ENCODE measurements at regions not wholly inside any gene's neighbourhood (a gene's known extent, or its start where the extent isn't known, plus 50 kb on each side); places are given as distances from the start of the nearest gene placed in this dataset.

GRCh38 chr5:105238561-105238960 lies 1676.0 kb upstream of the NUDT12 start:
- Histone ChIP-seq H3K36me3 (no peaks in the 10 kb centered on the region), H3K4me3 (no peak overlapping the region), H3K9me3 (no peaks in the 10 kb centered on the region), H3K4me1 (no peaks in the 10 kb centered on the region), H3K27me3 (no peaks in the 10 kb centered on the region), H3K27ac (no peak overlapping the region)
- 34% methylated on average over 3 of the region's 3 CpGs for WGBS (ENCODE audit: insufficient coverage, low coverage, low lambda C conversion rate, missing lambda C conversion rate)
- intact Hi-C loops (cut with DNase I) = no loop called here
- no peak for ATAC-seq
- no peak for TF ChIP-seq CTCF (IDR thresholded peaks at IDR 0.05)
- no peak for TF ChIP-seq POLR2A (IDR thresholded peaks at IDR 0.05)
- DNase-seq = no peak

DNA sequence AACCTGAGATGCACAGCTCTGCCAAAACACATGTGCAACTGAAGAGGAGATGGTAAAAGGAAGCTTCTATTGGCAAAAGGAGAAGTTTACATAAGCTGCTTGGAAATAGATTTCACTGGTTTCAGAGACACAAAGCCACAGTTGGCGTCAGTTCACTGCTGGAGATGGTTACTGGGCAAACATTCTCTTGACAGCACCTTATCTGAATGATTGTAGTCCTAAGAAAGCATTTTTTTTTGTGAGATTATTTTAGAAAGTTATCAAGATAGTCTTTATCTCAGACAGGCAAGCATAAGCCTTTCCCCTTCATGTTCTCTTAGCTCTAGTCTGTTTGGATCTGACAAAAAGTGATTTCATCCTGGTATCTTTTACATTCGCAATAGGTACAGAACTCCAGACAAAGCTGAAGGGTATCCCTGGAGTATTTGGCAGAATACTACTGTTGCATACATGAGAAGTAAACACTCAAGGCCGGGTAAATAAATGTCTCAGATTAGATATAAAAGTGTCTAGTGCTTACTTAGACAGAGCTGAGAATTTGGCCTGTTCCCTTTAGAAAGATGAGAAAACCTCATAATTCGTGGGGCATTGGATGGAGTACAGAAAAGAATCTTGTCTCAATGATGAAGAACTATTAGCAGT lies 1668.0 kb upstream of the NUDT12 start:
- H3K27me3 ChIP-seq = no peaks in the 10 kb centered on the region
- H3K27ac ChIP-seq = no peak overlapping the region
- TF ChIP-seq POLR2A (IDR thresholded peaks at IDR 0.05) = no peak
- no peak for TF ChIP-seq CTCF (IDR thresholded peaks at IDR 0.05)
- no peak for ATAC-seq
- no peaks in the 10 kb centered on the region for H3K4me1 ChIP-seq
- intact Hi-C loops (cut with DNase I) = no loop called here
- H3K9me3 ChIP-seq = no peaks in the 10 kb centered on the region
- no peaks in the 10 kb centered on the region for H3K36me3 ChIP-seq
- no peak for DNase-seq
- 15% methylated on average over 4 of the region's 4 CpGs for WGBS (ENCODE audit: insufficient coverage, low coverage, low lambda C conversion rate, missing lambda C conversion rate)
- H3K4me3 ChIP-seq = no peak overlapping the region

DNA sequence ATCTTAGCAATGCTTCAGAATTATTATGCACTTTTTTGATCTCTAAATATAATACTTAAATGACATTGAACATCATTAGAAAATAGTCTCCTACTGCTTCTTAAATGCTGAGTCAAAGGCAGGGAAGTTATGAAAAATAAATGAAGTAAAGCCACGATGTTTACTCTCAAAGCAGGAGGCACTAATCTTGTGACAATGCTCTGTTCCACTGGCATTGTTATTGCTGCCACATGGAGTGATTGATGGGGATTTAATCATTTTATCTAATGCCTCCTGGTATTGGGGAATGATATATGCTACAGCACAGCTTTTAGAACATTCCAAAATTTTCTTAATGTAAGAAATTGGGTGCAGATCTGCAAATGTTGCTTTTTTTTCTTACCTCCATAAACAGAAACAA lies 1655.4 kb upstream of the NUDT12 start:
- no peaks in the 10 kb centered on the region for H3K27me3 ChIP-seq
- H3K27ac ChIP-seq = no peak overlapping the region
- H3K36me3 ChIP-seq = no peaks in the 10 kb centered on the region
- 12% methylated on average over 1 of the region's 1 CpG for WGBS (ENCODE audit: insufficient coverage, low coverage, low lambda C conversion rate, missing lambda C conversion rate)
- DNase-seq = no peak
- H3K4me3 ChIP-seq = no peak overlapping the region
- H3K9me3 ChIP-seq = no peaks in the 10 kb centered on the region
- no peak for ATAC-seq
- intact Hi-C loops (cut with DNase I) = no loop called here
- TF ChIP-seq POLR2A (IDR thresholded peaks at IDR 0.05) (no peak), CTCF (IDR thresholded peaks at IDR 0.05) (no peak)
- H3K4me1 ChIP-seq = no peaks in the 10 kb centered on the region

DNA sequence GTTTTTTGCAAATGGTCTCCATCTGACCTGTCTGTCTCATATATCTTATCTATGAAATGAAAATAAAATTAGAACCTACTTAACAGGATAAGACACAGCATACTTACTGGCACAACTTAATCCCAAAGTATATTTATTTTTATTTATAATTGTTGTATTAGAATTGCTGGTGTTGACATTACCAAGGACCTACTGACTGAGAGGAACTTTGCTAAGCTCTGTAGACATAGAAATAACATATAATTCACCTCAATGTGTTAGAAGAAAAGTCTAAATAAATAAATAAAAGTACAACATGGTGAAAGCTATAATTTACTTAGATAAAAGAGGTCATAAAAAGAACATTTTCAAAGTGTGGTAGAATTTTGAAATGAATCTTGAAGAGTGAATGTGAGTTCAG lies 1650.5 kb upstream of the NUDT12 start:
- H3K27ac ChIP-seq = no peak overlapping the region
- H3K36me3 ChIP-seq = no peaks in the 10 kb centered on the region
- DNase-seq (no peak), ATAC-seq (no peak)
- intact Hi-C loops (cut with DNase I) = no loop called here
- no peaks in the 10 kb centered on the region for H3K4me1 ChIP-seq
- no peaks in the 10 kb centered on the region for H3K27me3 ChIP-seq
- no peak overlapping the region for H3K4me3 ChIP-seq
- TF ChIP-seq CTCF (IDR thresholded peaks at IDR 0.05) = no peak
- no peak for TF ChIP-seq POLR2A (IDR thresholded peaks at IDR 0.05)
- no peaks in the 10 kb centered on the region for H3K9me3 ChIP-seq

GRCh38 chr5:105207066-105207465 lies 1644.5 kb upstream of the NUDT12 start:
- Histone ChIP-seq H3K4me1 (no peaks in the 10 kb centered on the region), H3K36me3 (no peaks in the 10 kb centered on the region), H3K27ac (no peak overlapping the region), H3K9me3 (no peaks in the 10 kb centered on the region), H3K4me3 (no peak overlapping the region), H3K27me3 (no peaks in the 10 kb centered on the region)
- DNase-seq (no peak), ATAC-seq (no peak)
- intact Hi-C loops (cut with DNase I) = no loop called here
- TF ChIP-seq CTCF (IDR thresholded peaks at IDR 0.05) (no peak), POLR2A (IDR thresholded peaks at IDR 0.05) (no peak)
- WGBS (ENCODE audit: insufficient coverage, low coverage, low lambda C conversion rate, missing lambda C conversion rate) = 46% methylated on average over 2 of the region's 2 CpGs

All from right lobe of liver (tissue), 6 donors.